ENCODE measurements at regions not wholly inside any gene's neighbourhood (a gene's known extent, or its start where the extent isn't known, plus 50 kb on each side); places are given as distances from the start of the nearest gene placed in this dataset.
"Not testable (repeated sequence)": the region's sequence is repeated elsewhere in the genome, so short reads cannot be mapped to it uniquely, and the experiment has no call there.

DNA sequence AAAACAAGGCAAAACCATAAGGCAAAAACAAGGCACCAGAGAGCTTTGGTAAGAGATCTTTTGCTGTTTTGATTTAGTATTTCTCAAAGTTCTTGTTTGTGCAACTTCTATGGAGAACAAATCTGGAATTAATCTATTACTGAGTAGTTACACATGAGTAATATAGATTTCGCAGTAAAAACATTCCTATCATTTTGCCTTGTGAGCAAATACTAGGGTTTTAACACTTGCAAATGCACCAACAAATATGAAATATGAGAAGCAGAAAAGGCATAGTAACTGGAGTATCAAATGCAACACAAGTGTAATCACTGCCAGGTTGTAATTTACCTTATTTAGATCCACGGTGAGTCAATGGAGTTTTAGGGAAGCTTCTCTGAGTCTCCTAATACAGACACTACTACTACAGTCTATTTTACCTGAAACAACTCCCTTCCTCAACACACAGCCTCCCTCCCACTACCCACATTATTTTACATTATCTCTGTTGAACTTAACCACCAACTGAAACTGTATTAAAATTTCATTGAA is 324.1 kb downstream of the FLRT2 start:
- no peak for DNase-seq

DNA sequence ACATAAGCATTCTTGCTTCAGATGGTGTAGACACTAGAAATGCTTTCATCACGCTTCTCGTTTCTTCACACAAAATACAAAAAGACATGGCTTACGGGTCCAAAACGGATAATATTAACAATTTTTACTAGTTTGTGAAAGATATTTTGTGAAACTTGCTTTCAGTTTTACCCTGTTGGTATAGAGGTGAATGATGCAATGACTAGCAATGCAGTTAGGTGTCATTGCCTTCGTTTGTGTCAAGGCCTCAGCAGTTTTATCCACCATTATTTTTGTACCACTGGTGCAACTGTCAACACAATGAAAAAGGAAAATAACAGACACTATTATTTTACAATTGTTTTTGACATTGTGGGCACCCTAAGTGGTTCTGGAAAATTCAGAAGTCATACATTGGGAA is 323.0 kb downstream of the FLRT2 start:
- DNase-seq: no peak

- not testable (repeated sequence) for DNase-seq
Observed at GRCh38 chr14:85852123-85852522, 322.2 kb downstream of the FLRT2 start.

GRCh38 chr14:85830549-85830948 is 300.6 kb downstream of the FLRT2 start:
- not testable (repeated sequence) for DNase-seq

- DNase-seq: not testable (repeated sequence)
Observed at GRCh38 chr14:85829601-85830000, 299.7 kb downstream of the FLRT2 start.

DNA sequence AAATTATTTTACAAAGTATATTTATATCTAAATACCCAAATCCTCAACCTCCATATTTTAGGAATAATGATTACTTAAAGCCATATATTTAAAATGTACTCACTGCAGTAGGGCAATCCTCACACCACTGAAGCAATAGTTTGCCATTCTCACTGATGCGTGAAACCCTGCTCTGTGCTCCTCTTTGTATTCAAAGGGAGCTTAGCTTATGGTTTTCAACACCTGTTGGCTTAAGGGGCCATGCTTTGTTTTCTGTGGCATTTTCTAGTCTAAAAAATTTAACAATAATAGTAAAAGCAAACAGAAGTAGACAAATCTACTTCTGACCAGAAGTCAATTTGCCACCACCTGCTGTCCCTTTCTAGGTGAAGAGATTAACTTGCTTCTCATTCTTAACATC is 294.6 kb downstream of the FLRT2 start:
- no peak for DNase-seq

DNA sequence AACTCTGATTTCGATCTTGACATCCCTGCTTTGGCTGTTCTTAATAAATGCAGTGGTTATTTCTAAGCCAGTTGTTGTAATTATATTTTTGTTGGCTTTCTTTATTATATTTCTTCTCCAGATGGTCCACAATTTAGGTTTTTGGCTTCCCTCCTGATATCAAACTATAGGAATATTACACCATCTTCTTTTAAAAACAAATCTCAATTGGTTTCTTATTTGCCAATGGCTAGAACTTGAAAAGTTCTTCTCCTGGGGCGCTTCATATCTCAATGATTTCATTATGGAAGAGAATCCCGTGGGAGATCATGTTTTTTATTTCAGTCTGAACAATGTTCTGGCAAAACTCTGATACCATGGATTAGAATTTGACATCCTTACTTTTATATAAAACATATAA is 292.3 kb downstream of the FLRT2 start:
- no peak for DNase-seq

- DNase-seq: no peak
Observed at GRCh38 chr14:85817430-85817829, 287.5 kb downstream of the FLRT2 start.

GRCh38 chr14:85813040-85813439 is 283.1 kb downstream of the FLRT2 start:
- no peak for DNase-seq

DNA sequence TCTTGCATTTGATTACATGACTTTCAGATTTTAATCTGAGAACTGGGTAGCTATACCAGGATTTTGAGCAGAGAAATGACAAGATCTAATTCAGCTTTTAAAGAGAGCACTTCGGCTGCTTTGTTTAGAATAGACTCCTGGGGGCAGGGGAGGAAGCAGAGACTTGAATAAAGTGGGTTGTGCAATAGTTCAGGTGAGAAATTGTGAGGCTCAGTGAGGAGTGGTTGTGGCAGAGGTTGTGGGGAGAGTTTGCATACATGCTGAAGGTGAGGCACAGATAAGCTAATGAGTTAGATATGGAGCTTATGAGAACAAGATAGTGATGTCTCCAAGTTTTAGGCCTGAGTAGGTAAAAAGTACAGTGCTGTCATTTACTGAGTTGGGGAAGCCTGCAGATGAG is 281.4 kb downstream of the FLRT2 start:
- DNase-seq: no peak

DNA sequence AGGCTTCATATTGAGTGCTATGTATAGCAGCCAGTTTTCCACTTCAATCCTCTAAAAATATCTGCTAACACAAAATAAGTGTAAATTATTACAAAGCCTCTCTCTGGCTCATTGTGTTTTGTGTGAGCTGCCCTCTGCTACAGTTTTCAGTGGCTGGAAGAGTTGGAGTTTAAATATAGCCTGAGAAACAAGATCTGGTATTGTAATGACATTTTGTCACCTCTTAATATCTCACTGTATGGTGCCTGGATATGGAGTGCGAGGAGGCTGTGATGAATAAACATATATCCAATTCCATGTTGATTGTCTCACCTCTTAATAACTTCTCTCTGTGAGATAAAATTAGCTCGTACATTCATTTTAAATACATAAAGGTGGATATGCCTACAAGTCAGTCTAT is 269.7 kb downstream of the FLRT2 start:
- DNase-seq: no peak

DNA sequence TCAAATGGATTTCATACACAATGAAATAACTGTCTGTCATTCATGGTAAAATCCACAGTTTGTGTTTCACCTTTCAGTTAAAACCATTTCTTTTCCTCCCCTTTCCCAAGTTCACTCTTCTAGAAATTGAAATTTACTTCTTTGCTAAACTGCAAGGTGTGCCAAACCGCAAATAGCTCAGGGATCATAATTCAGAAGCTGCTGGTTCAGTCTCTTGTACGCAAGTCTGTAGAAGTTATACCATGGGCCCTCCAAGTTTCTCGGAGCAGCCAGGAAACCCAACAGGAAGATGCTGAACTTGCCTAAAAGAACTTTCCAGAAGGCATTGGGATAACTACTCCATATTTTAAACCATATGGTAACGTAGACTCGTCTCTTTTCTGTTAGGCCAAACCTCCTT is 268.9 kb downstream of the FLRT2 start:
- DNase-seq: no peak

- no peak for DNase-seq
Observed at GRCh38 chr14:85793533-85793932, 263.6 kb downstream of the FLRT2 start.

DNA sequence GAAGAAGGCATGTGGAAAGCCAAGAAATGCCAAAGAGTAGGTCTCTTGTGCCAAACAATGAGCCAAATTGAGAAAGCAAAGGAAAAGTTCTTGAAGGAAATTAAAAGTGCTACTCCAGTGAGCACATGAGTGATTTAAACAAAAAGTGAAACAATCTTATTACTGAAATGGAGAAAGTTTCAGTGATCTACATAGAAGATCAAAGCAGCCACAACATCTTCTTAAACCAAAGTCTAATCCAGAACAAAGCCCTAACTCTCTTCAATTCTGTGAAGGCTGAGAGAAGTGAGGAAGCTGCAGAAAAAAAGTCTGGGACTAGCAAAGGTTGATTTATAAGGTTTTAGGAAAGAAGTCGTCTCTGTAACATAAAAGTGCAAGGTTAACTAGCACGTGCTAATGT is 259.6 kb downstream of the FLRT2 start:
- no peak for DNase-seq

DNA sequence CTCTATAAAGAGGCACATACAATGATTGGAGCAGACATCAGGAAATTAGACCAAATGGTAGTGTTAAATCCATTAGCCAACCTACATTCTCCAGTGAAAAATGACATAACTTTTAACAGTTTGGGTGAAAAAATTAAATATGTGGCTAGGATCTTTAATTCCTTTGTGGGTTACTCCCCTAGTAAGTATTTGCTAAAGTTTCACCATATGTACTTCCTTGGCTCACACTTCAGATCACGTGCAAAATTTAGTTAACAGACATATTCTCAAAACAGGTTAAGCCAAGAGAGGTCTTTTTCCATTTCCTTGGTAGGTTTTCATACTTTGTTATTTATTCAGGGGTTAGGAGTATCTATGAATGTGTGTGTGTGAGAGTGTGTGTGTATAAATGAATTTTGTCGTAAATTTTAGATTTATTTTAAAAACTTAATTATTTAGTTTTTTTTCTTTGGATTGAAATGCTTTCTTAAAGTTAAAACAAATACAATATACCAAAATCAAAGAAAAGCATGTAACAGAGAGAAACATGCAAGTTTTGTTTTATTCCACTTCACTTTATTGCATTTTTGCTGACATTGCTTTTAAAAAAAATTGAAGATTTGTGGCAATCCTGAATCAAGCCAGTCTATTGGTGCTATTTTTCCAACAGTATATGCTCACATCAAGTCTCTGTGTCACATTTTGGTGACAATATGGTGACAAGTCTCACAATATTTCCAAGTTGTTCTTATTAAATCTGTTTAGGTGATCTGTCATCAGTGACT is 258.7 kb downstream of the FLRT2 start:
- no peak for DNase-seq

DNA sequence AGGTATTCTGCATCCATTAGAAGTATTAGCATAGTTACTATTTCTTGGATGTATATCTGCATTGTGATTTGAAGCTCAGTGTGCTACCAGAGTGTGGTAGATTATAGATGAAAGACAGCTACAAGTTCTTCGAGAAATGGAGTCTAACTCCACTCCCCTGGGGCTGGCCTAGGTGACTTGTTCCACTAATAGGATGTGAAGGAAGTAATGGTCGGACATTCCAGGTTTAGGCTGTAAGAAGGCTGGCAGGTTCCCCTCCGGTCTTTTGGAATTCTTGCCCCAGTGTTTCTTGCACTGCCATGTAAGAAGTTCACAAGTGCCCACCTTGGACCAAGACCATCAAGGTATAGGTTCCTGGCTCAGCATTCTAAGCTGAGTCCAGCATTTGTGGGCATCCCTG is 236.4 kb downstream of the FLRT2 start:
- no peak for DNase-seq

DNA sequence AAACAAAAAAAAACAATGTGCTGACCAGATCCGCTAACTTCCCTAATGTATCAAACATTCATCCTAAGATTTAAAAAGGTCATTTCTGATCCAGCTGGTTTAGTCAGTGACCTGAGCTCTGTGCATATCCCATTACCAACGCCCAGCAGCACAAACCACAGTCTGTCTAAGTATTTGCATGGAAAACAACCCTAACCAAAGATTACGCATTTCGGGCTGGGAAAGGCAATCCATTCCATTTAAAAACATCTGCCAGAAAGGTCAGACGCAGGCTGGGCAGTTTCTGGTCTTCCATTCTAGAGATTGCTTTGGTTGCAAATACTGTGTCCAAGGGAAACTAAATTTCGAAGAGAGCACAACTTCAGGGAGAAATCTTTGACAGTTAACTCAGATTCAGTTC is 234.9 kb downstream of the FLRT2 start:
- DNase-seq: no peak

GRCh38 chr14:85762526-85762925 is 232.6 kb downstream of the FLRT2 start:
- no peak for DNase-seq

GRCh38 chr14:85752175-85752574 is 222.2 kb downstream of the FLRT2 start:
- no peak for DNase-seq

GRCh38 chr14:85744573-85744972 is 214.6 kb downstream of the FLRT2 start:
- DNase-seq: no peak

GRCh38 chr14:85732031-85732430 is 202.1 kb downstream of the FLRT2 start:
- DNase-seq: no peak

DNA sequence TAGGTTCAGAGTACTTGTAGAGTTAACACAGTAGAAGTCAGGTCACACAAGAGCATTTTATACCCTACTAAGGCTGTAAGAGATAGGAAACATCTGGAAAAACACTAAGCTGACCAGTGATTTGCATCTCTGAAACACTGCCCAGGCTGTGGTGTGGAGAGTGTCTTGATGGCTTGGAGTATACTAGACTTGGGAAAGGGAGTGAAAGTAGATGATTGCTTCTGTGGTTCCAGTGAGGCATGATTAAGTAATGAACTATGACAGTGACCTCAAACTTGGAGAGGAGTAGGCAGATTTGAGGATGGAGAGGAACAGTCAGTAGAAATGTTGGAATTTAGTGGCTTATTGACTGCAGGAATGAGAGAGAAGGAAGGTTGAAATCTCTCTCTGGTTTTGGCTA is 201.2 kb downstream of the FLRT2 start:
- DNase-seq: no peak

GRCh38 chr14:85728476-85729065 is 198.6 kb downstream of the FLRT2 start:
- DNase-seq: no peak

- DNase-seq: no peak
Observed at GRCh38 chr14:85714069-85714468, 184.1 kb downstream of the FLRT2 start.

All from C1 segment of cervical spinal cord (tissue), 14 donors.